ENCODE measurements at regions not wholly inside any gene's neighbourhood (a gene's known extent, or its start where the extent isn't known, plus 50 kb on each side); places are given as distances from the start of the nearest gene placed in this dataset.

DNA sequence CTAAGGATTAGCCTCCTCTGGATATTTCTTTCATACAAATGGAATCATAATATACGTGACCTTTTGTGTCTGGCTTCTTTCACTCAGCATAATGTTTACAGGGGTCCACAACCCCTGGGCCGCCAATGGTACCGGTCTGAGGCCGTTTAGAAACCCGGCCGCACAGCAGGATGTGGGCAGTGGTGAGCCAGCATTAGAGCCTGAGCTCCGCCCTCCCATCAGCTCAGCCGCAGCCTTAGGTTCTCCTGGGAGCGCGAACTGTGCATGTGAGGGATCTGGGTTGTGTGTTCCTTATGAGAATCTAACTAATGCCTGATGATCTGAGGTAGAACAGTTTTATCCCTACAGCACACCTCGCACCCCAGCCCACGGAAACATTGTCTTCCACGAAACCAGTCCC, 229.7 kb downstream of the ICE1 start:
- H3K36me3 ChIP-seq (ENCODE audit: insufficient read depth, low read length) = no peaks in the 10 kb centered on the region
- no peaks in the 10 kb centered on the region for H3K9me3 ChIP-seq (ENCODE audit: control insufficient read depth, insufficient read depth, low read length)
- no peak overlapping the region for H3K9ac ChIP-seq (ENCODE audit: low read depth, low read length)
- no peaks in the 10 kb centered on the region for H3K4me1 ChIP-seq (ENCODE audit: insufficient read depth, low read length)

DNA sequence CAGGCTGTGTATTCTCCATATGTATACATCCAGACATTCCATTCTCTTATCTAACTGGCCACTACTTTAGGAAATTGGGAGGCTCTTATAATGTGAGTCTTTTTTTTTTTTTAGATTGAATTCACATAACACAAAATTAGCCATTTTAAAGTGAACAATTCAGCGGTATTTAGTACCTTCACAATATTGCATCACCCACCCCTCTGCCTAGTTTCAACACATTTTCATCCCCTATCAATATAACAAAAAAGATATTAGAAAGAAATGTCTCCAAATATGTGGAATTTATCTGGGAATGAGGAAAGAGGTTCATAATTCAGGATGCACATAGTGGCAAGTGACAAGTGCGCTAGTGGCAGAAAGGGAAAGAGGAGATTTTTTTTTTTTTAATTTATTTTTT, 228.5 kb downstream of the ICE1 start:
- no peak overlapping the region for H3K9ac ChIP-seq (ENCODE audit: low read depth, low read length)
- H3K36me3 ChIP-seq (ENCODE audit: insufficient read depth, low read length) = no peaks in the 10 kb centered on the region
- H3K9me3 ChIP-seq (ENCODE audit: control insufficient read depth, insufficient read depth, low read length) = no peaks in the 10 kb centered on the region
- H3K4me1 ChIP-seq (ENCODE audit: insufficient read depth, low read length) = no peaks in the 10 kb centered on the region

DNA sequence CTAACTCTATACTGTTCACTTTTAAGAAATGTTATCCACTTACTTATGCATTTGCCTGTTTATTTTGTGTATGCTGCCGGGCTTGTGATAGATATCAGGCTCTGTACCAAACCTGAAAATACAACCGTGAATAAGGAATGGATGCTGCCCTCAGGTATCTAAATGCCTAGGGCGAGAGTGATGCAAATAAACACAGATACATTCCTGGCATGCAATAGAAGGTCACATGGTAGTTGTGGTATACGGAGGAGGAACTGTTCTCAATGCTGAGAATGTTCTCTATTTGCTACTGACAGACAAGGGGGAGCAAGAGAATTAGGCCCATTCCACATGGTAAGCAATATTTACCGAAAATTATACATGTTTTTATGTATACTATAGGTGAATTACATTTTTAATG, 227.8 kb downstream of the ICE1 start:
- no peak overlapping the region for H3K9ac ChIP-seq (ENCODE audit: low read depth, low read length)
- H3K9me3 ChIP-seq (ENCODE audit: control insufficient read depth, insufficient read depth, low read length) = no peaks in the 10 kb centered on the region
- no peaks in the 10 kb centered on the region for H3K4me1 ChIP-seq (ENCODE audit: insufficient read depth, low read length)
- H3K36me3 ChIP-seq (ENCODE audit: insufficient read depth, low read length) = no peaks in the 10 kb centered on the region

DNA sequence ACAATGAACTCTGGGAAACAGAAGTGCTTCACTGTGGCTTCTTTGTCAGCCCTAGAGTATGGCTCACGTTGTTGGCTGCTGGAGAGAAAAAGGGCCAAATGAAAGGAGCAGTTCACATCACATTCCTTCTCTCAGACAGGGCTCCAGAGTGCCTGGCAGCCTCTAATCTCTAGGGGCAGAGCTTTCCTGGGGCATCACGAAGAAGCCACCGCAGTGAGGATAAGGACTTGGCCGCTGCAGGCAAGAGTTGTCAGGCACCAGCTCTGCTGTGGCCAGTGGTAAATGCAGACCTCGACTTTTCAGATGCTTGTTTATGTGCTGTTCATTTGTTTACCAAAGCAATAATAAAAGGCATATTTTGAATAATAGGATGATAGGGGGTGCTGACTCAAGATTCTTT, 227.2 kb downstream of the ICE1 start:
- H3K4me1 ChIP-seq (ENCODE audit: insufficient read depth, low read length) = no peaks in the 10 kb centered on the region
- no peaks in the 10 kb centered on the region for H3K36me3 ChIP-seq (ENCODE audit: insufficient read depth, low read length)
- H3K9me3 ChIP-seq (ENCODE audit: control insufficient read depth, insufficient read depth, low read length) = no peaks in the 10 kb centered on the region
- H3K9ac ChIP-seq (ENCODE audit: low read depth, low read length) = no peak overlapping the region

DNA sequence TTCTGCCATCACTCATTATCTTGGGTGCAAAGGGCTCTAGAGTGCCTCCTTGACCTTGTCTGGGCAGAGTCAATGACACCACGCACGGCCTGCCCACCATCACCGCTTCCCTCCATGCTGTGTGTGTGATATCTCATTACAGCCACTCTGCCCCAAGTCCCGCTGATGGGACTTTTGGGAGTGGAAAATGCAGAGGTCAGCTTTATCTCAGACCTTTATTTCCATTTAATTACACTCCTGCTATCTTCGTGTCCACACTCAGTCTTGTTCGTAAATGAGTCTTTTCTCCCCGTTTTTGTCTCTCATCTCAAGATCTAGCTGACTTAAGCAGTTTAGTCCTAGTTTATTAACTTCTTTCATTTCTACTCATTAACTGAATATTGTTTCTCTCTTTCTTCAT, 226.2 kb downstream of the ICE1 start:
- Histone ChIP-seq H3K9me3 (ENCODE audit: control insufficient read depth, insufficient read depth, low read length) (no peaks in the 10 kb centered on the region), H3K36me3 (ENCODE audit: insufficient read depth, low read length) (no peaks in the 10 kb centered on the region), H3K9ac (ENCODE audit: low read depth, low read length) (no peak overlapping the region), H3K4me1 (ENCODE audit: insufficient read depth, low read length) (no peaks in the 10 kb centered on the region)

DNA sequence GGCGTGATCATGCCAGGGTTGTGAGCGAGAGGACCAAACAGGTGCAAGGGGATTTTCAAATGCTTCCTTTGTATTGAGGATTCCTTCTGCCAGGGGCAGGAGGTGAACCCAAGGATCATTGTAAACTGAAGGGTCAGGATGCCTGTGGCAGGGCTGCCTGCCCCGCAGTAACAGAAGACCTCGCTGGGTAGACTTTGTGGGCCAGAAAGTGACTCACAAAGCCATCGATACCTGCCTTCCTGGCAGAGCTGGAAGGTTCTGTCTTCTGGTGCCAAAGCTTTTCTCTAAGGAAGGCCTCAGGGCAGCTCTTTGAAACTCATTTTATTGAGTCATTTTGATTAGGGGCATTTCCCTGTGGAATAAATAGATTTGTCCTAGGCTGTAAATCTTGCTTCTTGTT, 223.4 kb downstream of the ICE1 start:
- no peak overlapping the region for H3K9ac ChIP-seq (ENCODE audit: low read depth, low read length)
- H3K36me3 ChIP-seq (ENCODE audit: insufficient read depth, low read length) = no peaks in the 10 kb centered on the region
- no peaks in the 10 kb centered on the region for H3K4me1 ChIP-seq (ENCODE audit: insufficient read depth, low read length)
- no peaks in the 10 kb centered on the region for H3K9me3 ChIP-seq (ENCODE audit: control insufficient read depth, insufficient read depth, low read length)

DNA sequence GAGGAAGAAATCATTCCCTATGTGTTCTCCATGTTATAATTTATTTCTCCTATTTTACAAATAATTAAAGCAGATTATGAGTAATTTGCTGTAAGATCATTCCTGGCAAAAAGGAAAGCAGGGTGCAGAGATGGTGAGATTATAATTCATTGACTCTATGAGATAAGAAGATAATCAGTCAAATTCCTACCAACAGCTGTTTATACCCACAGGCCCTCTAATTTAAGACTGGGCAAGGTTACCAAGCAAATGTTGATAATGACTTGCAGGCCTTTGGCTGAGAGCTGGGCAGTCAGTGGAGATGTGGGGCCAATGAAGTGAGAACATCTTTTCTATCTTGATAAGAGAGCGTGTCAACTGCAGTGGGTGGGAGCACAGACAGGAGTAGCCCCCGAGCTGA, 222.7 kb downstream of the ICE1 start:
- Histone ChIP-seq H3K36me3 (ENCODE audit: insufficient read depth, low read length) (no peaks in the 10 kb centered on the region), H3K4me1 (ENCODE audit: insufficient read depth, low read length) (no peaks in the 10 kb centered on the region), H3K9me3 (ENCODE audit: control insufficient read depth, insufficient read depth, low read length) (no peaks in the 10 kb centered on the region; the same call in 1 of the 2 replicates), H3K9ac (ENCODE audit: low read depth, low read length) (no peak overlapping the region)

DNA sequence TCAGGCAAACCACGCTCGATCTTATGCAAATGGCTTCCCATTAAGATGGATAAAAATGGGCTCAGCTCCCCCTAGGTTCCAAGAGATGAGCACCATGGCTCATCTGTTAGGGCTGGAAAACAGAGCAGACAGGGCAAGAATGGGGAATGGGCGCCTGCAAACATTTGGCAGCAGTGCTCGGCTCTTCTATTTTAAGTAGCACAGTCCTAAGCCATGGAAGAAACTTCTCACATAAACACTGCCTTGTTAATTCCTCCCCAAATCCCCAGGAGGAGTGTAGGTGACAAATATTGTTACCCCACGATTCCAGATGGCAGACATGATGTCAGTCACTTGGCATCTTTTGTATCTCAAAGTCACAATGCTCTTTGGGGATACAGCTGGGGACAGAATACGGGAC, 221.8 kb downstream of the ICE1 start:
- Histone ChIP-seq H3K4me1 (ENCODE audit: insufficient read depth, low read length) (no peaks in the 10 kb centered on the region), H3K9ac (ENCODE audit: low read depth, low read length) (no peak overlapping the region), H3K9me3 (ENCODE audit: control insufficient read depth, insufficient read depth, low read length) (no peaks in the 10 kb centered on the region; the same call in 1 of the 2 replicates), H3K36me3 (ENCODE audit: insufficient read depth, low read length) (no peaks in the 10 kb centered on the region)

DNA sequence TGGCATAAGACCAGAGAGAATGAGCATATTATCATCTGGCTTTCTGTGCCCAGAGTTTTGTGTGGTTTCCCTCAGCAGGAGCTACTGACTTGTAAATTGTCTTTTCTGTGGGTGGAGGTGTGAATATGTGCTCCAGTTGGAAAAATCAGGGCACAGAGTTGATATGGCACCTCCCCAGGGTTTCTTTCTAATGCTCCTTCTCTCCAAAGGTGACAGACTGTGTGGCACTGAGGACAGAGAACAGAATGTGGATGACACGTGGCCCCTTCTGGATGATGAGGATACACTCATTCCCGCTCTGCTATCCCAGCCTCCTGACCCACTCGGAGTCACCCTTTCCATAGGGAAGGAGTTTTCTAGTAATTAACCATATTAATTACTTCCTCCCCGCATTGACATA, 221.0 kb downstream of the ICE1 start:
- Histone ChIP-seq H3K36me3 (ENCODE audit: insufficient read depth, low read length) (no peaks in the 10 kb centered on the region), H3K4me1 (ENCODE audit: insufficient read depth, low read length) (no peaks in the 10 kb centered on the region), H3K9ac (ENCODE audit: low read depth, low read length) (no peak overlapping the region), H3K9me3 (ENCODE audit: control insufficient read depth, insufficient read depth, low read length) (no peaks in the 10 kb centered on the region; the same call in 1 of the 2 replicates)

DNA sequence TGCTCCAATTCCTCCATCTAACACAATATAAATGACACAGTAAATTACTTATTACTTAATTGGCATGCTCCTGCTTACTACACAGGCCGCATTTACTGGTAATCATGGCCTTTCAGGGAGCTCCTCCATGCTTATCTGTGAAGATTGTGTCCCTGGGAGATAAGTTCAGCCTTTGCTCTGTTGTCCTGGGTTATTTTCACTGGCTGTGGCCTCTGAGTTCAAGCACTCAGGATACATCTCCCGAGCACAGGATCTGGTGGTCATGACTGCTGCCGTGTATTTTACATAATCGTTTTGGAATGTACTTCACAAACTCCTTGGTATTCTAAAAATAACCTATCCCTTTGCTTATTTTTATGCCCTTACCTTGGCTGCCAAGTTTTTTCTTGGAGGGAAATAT, 215.7 kb downstream of the ICE1 start:
- H3K4me1 ChIP-seq (ENCODE audit: insufficient read depth, low read length) = no peaks in the 10 kb centered on the region

DNA sequence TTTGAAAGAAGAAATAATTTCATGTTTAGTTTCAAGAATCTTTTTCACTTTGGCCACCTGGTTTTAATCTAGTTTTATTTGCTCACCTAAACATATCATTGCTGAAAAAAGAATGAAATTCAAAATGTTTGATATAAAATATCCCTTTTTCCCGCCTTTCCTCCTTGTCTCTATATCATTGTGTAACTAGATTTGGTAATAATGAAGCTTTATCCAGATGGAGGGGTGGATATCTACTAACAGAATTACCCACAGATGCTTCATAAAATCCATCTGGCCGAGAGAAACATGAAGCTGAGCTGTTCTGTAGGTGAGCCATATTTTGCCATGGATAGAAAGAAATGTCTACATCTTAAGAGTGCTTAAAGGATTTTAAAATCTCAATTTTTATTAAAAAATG, 214.7 kb downstream of the ICE1 start:
- Histone ChIP-seq H3K4me1 (ENCODE audit: insufficient read depth, low read length) (no peaks in the 10 kb centered on the region), H3K36me3 (ENCODE audit: insufficient read depth, low read length) (no peaks in the 10 kb centered on the region), H3K9ac (ENCODE audit: low read depth, low read length) (no peak overlapping the region), H3K9me3 (ENCODE audit: control insufficient read depth, insufficient read depth, low read length) (peaks cover 5% of the 10 kb centered on the region)

More for the DNA sequence above, 215.7 kb downstream of the ICE1 start:
- Histone ChIP-seq H3K9ac (ENCODE audit: low read depth, low read length) (no peak overlapping the region), H3K9me3 (ENCODE audit: control insufficient read depth, insufficient read depth, low read length) (peaks cover 3% of the 10 kb centered on the region), H3K36me3 (ENCODE audit: insufficient read depth, low read length) (no peaks in the 10 kb centered on the region)

DNA sequence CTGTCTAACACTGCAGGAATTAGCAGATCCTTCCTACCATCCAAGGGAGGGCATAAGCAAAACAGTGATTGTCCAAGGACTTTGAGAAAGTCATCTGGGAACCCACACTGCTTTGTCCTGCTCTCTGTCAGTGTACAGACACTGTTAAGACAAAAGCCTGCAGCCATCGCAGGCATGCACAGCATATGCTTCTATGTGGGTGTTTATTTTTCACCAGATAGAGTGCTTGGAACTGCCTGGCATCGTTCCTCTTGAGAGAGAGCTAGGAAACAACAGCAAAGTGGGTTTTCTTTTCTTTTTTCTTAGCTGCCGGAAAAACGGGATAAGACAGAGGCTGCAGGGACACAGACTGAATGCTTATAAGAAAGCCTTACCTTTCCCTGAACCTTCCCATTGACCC, 212.3 kb downstream of the ICE1 start:
- Histone ChIP-seq H3K9ac (ENCODE audit: low read depth, low read length) (no peak overlapping the region), H3K9me3 (ENCODE audit: control insufficient read depth, insufficient read depth, low read length) (peaks cover 5% of the 10 kb centered on the region; the same call in 1 of the 2 replicates), H3K36me3 (ENCODE audit: insufficient read depth, low read length) (no peaks in the 10 kb centered on the region), H3K4me1 (ENCODE audit: insufficient read depth, low read length) (no peaks in the 10 kb centered on the region)

DNA sequence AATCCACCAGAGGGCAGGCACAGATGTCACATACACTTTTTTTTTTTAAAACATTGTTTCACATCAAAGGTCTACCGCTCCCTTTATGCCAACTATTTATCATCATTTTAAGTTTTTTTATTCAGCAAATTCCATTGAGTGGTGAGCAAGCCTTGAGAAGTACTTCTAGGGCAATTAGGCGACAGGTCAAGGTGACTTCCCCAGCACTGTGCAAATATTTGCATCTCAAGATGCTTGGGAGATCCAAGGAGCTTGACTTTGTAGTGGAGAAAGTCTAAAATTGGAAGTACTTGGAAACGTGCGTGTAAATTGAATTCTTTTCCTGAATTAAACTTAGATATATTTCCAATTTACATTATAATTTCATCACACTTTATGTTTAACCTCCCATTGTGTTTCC, 211.1 kb downstream of the ICE1 start:
- Histone ChIP-seq H3K9me3 (ENCODE audit: control insufficient read depth, insufficient read depth, low read length) (peaks cover 5% of the 10 kb centered on the region; the same call in 1 of the 2 replicates), H3K9ac (ENCODE audit: low read depth, low read length) (no peak overlapping the region), H3K4me1 (ENCODE audit: insufficient read depth, low read length) (no peaks in the 10 kb centered on the region), H3K36me3 (ENCODE audit: insufficient read depth, low read length) (no peaks in the 10 kb centered on the region)

DNA sequence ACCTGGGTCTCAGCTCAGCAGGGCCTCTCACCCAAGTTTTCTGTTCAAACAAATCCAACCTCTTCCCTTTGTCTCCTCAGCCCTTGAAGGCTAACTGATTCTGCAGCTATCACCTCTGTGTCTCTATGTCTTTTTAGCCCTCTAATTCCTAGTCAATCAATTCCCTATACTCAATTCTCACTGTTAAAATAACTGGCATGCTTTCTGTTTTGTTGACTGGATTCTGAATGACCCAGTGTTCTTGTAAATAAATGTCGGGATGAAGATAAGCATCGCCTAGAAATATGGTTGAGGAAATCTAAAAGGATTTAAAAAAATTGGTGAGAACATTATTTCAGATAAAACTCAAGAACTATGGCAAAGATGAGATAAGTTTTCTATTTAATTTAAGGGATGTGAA, 210.2 kb downstream of the ICE1 start:
- Histone ChIP-seq H3K9me3 (ENCODE audit: control insufficient read depth, insufficient read depth, low read length) (peaks cover 5% of the 10 kb centered on the region; the same call in 1 of the 2 replicates), H3K9ac (ENCODE audit: low read depth, low read length) (no peak overlapping the region), H3K36me3 (ENCODE audit: insufficient read depth, low read length) (no peaks in the 10 kb centered on the region), H3K4me1 (ENCODE audit: insufficient read depth, low read length) (no peaks in the 10 kb centered on the region)

DNA sequence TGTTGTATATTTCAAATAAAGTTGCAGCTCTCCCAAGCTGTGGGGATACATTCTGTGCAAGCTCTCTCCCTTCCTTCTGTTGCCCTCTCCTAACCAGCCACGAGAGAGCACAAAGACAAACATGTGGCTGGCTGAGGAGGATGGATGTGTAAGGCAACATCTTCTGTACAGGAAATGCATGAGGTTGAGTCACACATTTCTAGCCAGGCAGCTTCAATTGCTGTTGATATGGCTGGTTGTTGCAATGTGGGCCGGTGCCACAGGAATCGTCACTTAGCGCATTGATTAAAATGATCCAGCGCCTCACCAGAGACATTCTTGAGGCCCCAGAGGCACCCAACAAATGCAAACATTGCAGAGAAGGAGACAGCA, 207.1 kb downstream of the ICE1 start:
- Histone ChIP-seq H3K9me3 (ENCODE audit: control insufficient read depth, insufficient read depth, low read length) (peaks cover 5% of the 10 kb centered on the region; the same call in 1 of the 2 replicates), H3K36me3 (ENCODE audit: insufficient read depth, low read length) (no peaks in the 10 kb centered on the region), H3K9ac (ENCODE audit: low read depth, low read length) (no peak overlapping the region), H3K4me1 (ENCODE audit: insufficient read depth, low read length) (no peaks in the 10 kb centered on the region)
